GM21360 (cell line): ENCODE measurements at regions not wholly inside any gene's neighbourhood (a gene's known extent, or its start where the extent isn't known, plus 50 kb on each side); places are given as distances from the start of the nearest gene placed in this dataset.
A peak's percentile ranks its signal among the peaks of the same experiment; 100 is the strongest.
"Not testable (repeated sequence)": the region's sequence is repeated elsewhere in the genome, so short reads cannot be mapped to it uniquely, and the experiment has no call there.

Experiments used
- ATAC-seq: cut with Tn5 transposase; IDR thresholded peaks from one replicate; pipeline ENCODE4 v1.9.1; 2021; ENCODE audit warnings: mild to moderate bottlenecking, moderate library complexity; ENCODE audit not compliant: unreplicated experiment

DNA sequence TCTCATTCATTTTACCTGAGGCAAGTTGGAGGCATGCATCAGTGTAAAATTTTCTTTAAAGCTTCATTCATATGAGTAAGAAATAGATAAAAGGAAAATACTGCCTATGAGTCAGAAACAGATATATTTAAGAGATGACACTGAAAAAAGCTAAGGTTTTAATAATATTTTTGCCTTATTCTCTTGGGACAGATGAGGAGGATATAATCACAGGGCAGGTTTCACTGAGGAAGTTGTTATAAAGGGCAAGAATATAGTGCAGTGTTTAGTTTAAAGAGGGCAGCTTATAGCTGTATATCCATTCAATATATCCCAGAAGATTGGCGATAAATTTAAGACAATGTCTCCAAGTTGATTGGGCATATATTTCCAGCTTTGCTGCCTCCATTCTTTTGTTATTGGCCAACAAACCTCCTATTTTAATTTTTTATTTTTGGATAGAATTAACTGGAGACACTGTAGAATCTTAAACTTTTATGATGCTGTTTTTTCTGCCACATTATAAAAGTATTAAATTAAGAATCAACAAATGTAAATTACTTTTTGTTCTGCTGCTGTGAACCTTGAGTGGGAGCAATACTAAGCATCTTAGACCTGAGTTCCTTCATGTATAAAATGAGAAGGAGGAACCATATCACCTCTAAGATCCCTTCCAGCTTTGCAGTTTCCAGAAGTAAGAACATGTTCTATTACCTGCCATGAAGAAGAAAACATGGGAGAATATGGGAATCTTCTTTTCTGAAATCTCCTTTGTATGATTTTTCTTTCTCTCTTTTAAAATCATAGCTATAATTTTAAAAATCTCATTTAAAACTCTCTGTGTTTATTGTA lies 171.6 kb downstream of the S1PR1 start:
- peak; percentile 18 for ATAC-seq

DNA sequence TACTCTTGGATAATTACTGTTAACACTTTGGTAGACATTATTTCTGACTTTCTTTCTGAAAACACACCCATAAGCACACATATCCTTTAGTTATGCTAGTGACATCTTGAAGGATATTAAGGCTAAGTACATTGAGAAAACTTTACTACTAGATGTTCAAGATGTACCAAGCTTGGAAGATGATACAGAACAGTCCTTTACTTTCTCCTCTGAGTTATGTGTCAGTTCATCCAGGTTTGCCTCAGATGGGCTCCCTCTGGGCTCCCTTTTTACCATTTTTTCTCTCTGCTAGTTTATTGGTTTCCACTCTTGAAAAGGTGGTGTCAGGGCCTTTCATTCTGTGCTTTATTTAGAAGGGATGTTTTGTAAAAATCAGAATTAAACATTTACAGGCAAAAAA lies 172.3 kb downstream of the S1PR1 start:
- ATAC-seq = no peak

DNA sequence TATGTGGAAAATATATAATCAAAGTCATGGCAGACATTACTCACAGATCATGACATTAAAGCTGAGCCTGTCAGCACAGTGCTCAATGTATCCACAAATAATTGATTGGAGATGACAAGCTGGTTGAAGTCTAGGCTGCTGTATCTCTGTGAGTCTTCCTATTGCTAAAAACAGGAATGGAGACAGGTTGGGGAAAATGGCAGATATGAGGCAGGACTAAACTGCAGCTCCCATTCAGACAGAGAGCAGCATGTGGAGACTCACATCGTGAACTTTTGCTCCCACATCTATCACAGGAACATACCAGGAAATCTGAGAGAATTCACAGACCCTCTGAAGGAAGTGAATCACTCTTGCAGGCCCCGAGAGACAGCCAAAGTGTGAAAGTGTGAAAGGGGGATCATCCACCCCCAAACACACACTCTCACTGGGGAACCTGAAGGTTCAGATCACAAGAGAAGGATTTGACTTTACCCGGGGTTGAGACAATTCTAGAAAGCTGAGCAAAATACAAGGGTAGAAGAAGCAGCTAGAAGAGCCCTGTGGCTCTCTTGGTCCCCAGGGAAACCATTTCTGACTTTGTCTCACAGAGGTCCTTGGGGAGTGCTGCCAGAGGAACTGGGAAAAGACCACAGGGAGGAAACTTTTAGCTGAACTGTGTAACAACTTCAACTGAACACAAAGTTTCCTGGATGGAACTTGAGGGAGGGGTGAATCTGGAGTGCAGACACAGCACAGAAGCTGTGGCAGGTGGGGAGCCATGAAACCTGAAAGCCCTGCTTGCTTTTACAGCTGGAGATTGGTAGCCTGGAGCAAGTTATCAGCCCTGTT lies 173.4 kb downstream of the S1PR1 start:
- peak; percentile 50 for ATAC-seq

DNA sequence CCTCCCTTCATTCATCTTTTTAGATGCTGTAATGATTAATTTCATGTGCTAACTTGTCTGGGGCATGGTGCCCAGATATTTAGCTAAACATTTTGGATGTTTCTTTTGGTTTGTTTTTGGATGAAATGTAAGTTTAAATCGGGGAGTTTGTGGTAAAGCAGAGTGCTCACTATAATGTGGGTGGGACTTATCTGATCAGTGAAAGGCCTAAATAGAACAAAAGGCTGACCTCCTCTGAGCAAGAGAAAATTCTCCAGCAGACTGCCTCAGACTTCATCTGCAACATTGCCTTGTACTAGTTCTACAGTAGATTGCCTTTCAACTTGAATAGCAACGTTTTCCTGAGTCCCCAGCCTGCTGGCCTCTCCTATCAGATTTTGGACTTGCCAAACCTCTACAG lies 183.6 kb downstream of the S1PR1 start:
- ATAC-seq = no peak

DNA sequence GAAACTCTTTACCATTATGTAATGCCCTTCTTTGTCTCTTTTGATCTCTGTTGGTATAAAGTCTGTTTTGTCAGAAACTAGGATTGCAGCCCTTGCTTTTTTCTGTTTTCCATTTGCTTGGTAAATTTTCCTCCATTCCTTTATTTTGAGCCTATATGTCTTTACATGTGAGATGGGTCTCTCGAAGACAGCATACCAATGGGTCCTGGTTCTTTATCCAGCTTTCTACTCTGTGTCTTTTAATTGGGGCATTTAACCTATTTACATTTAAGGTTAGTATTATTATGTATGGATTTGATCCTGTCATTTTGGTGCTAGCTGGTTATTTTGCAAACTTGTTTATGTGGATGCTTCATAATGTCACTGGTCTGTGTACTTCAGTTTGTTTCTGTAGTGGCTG lies 191.3 kb downstream of the S1PR1 start:
- not testable (repeated sequence) for ATAC-seq

DNA sequence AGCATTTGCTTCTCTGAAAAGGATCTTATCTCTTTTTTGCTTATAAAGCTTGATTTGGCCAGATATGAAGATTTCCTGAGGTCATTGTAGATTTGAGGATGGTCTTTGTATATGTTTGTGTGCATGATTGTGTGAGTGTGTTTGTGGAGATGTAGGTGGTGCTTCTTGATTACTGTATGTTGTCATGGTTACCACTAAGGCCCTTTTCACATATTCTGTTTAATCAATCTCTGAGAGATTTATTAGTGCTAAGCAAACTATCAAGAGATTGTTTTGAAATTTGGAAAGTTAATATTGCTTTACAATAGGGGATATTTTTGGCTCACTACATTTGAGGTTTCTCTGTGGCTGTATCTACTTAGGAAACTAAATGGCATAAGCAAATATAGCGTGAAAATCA lies 191.7 kb downstream of the S1PR1 start:
- ATAC-seq = no peak

DNA sequence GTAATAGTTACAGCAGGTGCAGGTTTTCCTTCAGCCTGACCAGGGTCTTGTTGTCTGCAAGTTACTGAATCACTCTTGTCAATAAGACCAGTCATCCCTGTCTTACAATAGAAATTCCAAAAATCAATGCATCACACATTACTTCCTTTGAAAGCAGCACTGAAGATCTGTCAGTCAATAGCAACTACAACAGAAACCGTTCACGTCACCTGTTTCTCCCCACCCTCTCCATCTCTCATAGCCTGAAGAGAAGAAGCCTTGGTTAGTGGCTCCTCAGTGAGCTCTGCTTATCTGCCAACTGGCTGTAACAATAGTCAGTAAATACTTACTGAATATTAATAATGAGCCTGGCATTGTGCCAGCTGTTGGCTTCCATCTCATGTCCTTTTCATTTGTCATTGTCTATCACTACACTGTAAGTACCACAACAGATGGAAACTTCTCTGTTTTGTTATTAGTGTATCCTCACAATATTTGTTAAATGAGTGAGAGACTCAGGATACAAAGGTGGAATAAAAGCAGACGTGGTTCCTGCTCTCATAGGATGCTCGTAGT lies 195.2 kb downstream of the S1PR1 start:
- no peak for ATAC-seq

DNA sequence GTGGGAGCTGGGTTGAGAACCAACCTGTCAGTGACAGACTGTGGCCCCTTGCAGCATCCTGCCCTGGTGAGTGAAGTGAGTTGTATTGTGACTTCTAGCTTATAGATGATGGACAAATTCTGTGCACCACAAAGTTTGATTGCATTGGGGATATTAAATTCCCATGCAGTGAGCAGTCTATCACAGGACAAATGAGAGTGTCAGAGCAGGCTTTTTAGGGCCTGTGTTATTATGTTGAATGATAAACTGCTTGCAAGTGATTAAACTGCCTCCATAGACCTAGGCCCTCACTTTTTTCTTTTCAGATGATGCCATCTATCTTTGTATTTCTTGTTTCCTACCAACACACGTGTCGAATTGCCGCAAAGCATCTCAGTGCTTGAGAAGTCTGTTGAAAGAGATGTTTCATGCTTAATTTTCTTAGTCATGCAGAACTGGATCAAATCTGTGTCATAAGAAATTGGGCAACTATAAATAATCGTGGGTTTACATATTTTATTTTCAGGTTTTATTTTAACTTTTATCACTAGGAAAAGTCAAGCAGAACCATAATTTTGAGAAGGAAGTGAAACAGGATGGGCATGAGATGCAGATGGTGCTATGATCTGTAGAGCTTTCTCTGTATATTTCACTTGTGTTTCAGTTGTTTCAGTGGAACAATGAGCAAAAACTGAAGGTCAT lies 199.2 kb downstream of the S1PR1 start:
- ATAC-seq = peak; percentile 55

DNA sequence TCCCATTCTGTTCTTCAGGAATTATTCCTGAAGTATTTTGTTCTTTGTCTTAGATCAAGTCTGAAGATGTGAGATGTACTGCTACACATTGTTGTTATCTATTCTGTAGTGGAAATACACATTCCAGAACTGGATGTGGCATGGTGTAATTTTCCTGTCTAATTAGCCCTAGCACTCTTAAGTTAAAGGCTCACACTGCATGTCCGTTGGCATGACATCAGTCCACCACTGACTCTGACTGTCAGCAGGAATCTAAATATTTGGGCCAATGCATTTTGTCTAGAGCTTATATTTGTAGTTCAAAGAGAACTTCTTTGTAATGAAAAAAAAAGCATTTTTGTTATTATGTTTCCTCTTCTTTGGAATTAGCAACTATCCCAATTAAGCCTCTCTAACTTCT lies 201.0 kb downstream of the S1PR1 start:
- ATAC-seq = no peak

DNA sequence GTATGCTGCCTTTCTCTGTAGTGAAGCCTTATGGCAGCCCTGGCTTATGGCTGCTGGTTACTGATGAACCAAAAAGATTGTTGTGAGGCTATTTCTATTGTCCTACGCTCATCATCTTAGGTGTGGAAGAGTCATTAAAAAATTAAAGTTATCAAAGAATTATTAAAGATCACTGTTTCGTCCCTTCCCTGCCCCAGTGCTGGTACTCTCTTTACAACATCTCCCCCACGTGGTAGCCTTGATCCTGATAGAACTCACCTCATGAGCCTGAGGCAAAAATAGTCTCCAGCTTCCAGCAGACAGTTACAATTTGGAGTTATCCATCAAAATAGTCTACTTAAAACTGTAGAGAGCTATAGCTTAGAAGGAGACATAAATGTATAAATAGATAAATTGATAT lies 201.5 kb downstream of the S1PR1 start:
- ATAC-seq = peak; percentile 50

DNA sequence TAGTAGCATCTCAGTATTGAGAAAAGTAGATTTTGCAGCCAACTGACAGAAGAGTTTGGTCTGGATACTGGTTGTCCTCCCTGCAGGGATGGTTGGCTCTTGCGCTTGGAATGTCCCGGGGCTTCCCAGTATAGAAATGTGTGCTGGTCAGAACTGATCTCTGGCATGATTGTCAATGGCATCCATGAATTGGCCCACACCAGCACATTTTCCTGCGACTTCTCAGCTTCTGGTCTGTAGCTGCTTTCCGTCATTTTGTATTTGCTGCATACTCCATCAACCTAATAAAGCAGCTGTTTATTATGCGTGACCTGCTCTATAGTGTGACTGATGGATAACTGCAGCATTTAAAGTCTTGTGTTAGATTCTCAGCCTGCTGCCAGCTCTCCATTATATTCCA lies 203.7 kb downstream of the S1PR1 start:
- no peak for ATAC-seq

DNA sequence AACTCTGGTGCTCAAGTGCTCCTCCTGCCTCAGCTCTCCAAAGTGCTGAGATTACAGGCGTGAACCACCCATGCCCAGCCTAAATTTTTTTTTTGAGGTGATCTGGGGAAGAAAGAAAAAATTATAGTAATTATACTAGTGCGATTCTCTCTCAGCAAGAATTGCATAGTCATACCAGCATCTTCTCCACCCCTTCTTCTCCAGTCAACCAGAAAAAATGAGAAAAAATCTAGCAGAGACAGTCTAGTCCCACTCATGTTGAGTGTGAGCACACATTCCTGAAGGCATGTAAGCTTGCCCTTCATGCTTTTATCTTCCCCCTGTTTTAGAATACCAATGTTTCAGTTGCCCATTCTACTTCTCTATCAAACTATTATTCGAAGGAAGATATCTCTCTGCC lies 207.6 kb downstream of the S1PR1 start:
- peak; percentile 59 for ATAC-seq

DNA sequence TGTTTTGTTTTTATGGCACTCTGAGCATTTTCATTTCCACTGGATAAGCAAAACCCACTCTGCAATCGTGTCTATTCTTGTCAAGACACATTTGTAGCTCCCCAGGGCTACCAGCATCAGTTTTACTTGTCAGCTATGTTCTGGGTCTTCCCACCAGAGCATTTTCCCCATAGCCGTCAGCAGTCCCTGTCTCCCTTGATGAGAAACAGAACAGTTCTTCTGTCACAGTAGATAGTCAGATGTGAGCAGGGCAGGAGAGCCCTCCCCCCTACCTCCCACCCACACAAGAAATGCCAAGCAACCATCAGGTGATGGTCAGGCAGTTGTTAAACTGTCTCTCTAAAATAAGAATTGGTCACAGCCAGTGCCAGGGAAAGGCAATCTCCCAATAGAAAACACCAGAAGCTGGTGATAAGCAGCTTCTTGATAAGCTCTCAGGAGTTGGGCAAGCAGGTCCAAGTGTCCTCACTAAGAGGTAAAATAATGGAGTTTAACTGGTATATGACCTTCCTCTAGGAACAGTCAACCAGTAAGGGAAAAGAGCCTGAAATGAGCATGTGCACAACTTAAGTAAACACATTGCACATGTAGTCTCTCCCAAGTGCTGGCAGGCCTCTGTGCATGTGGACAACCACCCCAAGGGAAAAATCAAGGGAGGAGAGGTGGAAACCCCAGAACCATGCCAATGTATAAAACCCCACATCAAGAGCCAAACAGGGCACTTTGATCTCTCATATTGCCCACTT lies 208.2 kb downstream of the S1PR1 start:
- ATAC-seq = peak; percentile 46

DNA sequence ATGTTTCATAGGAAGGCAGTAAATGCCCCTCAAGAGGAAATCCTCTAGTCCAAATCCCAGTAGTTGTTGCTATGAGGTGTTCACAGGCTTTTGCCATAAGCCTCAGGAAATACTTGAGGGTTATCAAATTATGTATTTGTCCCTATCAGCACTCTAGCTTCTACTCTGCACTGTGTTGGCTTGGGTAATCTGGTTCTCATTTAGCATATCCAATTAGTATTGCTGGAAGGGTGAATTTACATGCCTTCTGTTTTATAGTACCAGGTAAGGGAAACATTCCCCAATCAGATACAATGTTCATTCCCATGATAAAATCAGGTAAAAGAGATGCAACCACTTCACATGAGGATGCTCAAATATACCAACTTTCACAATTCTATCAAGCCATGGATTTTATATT lies 211.2 kb downstream of the S1PR1 start:
- no peak for ATAC-seq

DNA sequence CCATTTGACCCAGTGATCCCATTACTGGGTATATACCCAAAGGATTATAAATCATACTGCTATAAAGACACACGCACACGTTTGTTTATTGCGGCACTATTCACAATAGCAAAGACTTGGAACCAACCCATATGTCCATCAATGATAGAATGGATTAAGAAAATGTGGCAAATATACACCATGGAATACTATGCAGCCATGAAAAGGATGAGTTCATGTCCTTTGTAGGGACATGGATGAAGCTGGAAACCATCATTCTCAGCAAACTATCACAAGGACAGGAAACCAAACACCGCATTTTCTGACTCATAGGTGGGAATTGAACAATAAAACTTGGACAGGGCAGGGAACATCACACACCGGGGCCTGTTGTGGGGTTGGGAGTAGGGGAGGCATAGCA lies 213.9 kb downstream of the S1PR1 start:
- ATAC-seq = not testable (repeated sequence)

DNA sequence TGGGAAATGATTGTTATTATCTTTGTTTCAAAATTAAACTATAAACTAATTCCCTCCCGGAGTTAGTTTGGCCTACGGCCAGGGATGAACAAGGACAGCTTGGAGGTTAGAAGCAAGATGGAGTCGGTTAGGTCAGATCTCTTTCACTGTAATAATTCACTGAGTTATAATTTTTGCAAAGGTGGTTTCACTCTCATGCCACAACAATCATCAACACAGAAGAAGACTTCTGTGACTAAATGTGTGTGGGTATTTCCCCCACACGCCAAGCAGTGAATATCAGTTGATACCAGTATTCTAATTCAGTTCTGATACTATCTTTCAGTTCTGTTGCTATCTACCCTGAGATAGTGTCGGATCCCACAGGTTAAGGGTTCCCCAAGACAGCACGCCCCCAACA lies 215.1 kb downstream of the S1PR1 start:
- peak; percentile 56 for ATAC-seq

DNA sequence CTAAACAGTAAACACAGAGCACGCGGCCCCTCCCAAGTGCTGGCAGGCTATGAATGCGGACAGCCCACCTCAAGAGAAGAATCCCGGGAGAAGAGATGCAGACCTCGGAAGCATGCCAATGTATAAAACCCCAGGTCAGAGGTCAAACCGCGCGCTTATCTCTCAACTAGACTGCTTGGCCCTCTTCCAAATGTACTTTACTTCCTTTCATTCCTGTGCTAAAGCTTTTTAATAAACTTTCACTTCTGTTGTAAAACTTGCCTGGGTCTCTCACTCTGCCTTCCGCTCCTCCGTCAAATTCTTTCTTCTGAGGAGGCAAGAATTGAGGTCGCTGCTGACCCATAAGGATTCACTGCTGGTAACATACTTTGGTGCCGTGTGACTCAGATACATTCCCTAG lies 216.0 kb downstream of the S1PR1 start:
- ATAC-seq = no peak

DNA sequence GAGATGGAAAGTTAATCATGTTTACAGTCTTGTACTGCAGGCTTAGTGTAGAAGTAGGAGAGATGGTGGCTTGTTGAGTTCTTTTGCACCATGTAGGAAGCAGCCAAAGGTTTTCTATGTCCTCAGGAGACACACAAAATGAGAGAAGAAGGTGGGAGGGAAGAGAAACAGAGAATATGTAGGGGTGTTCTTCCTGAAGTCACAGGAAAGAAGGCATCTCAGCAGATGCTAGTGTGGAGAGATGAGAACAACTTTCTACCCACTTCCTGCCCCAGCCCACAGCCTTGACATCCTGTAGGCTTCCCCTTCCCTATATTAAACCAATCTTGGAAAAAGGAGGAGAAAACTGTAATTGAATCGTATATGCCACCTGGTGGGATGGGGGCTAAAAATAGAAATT lies 217.0 kb downstream of the S1PR1 start:
- ATAC-seq = no peak

DNA sequence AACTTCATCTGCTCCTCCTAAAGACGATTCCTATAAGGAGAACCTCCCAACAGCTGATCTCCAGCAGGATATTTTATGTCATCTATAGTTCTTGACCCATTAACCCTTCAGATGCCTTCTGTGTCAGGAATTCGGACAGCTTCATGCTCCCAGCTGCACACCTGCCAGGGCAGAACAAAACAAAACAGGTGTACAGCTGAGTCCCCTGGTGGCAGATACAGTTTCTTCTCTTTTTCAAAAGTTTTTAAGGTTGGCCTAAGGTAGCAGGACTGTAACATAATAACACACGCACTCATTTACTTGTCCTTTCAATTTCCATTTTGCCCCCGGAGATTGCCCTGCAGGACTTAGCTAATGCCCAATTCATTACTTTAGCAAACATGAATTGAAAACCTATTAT lies 218.3 kb downstream of the S1PR1 start:
- no peak for ATAC-seq

DNA sequence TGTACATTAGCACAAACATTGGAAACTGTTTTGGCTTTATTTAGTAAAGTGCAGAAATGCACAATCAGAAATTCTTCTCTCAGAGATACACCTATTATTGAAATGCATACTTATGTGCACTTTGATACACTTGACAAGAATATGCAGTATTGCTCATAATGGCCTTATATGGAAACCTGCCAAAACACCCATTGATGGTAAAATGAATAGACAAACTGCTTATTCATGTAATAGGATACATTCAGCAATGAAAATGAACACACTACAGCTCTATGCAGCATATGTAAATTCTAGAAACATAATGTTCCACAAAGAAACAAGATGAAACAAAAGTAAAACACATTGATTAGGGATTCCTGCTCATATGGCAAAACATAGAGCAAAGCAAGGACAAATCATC lies 223.9 kb downstream of the S1PR1 start:
- no peak for ATAC-seq

DNA sequence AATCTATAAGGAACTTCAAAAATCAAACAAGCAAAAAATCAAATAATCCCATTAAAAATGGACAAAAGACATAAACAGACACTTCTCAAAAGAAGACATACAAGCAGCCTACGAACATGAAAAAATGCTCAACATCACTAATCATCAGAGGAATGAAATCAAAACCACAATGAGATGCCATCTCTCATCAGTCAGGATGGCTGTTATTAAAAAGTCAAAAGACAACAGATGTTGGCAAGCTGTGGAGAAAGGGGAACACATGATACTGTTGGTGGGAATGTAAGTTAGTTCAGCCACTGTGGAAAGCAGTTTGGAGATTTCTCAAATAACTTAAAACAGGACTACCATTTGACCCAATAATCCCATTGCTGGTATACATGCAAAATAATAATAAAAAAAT lies 226.4 kb downstream of the S1PR1 start:
- ATAC-seq = no peak
